HG02884 (cell line): ENCODE measurements at regions not wholly inside any gene's neighbourhood (a gene's known extent, or its start where the extent isn't known, plus 50 kb on each side); places are given as distances from the start of the nearest gene placed in this dataset.
"Not testable (repeated sequence)": the region's sequence is repeated elsewhere in the genome, so short reads cannot be mapped to it uniquely, and the experiment has no call there.

Experiments
- ATAC-seq: cut with Tn5 transposase; IDR thresholded peaks from one replicate; pipeline ENCODE4 v1.9.1; 2021; ENCODE audit warnings: mild to moderate bottlenecking, moderate library complexity; ENCODE audit not compliant: unreplicated experiment

DNA sequence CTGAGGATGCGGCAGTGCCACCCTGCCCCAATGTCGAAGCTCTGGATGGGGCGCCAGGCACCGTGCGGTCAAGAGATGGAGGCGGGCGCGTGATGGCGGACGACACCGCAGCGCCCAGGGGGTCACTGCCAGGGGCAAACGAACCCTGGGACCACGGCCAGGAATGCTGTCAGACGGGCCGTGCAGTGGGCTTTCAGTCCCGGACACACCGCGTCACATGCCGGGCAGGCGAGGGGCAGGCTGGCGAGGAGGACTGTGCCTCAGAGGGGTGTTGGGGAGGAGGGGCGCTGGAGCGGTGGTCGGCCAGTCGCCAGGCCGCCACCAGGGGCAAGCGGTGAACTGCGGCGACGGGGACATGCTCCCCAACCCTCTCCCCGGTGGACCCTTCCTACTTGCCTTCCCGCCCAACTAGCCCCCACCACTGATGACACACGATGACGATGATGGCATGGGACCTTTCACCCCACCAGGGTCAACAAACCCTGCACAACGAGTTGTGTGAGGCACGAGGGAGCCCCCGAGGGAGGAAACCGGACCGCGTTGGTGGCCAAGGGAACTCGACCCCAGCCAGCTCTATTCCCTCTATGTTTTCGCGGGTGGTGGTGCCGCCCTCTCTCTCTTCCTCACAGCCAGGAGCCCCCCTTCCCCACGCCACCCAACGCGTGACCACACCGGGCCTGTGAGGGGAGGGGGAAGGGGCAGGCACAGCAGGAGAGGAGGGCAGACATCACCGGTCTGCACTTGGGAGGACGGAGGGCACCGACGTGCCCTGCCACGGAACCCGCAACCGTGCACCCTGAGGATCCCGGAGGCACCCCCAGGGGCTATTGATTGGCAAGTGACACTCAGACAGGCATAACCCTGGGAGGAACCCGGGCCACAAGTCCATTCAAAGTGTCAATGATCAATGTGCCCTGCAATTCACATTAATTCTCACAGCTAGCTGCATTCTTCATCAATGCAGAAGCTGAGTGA is 1960.9 kb upstream of the DEFB115 start:
- no peak for ATAC-seq

DNA sequence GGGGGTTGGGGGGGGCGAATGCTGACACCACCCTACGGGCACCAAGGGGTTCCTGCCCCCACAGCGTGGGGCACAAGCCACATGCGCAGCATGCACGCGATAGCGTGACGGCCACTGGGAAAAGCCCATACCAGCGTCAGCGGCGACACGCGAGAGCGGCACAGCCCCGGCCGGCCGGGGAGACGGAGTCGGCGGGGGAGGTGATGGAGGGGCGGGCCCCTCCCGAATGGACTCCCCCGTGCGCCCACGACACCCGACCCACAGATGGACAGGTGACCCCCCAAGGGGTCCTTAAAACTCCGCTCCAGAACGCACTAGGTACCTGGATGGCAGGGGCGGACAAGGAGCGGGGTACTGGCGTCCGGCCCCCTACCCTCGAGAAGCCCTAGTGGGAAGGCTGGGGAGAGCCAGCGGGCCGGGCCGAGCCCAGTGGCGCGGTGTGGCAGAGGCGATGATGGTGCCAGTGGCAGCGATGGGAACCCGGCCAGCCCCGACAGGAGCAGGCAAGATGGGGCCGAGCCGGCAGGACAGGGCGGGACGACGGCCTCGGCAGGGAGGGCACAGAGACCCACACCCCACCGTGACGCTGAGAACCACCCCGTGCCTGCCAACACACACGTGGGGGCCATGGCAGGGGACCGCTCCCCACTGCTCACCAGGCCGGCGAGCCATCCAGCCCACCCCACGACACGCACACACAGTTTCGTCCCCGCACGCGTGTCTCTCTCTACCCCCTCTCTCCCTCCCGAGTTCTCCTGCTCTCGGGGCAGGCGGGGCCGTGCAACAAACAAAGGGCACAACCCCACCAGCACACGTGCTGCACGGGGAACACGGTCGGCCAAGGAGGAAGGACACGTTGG is 1959.8 kb upstream of the DEFB115 start:
- no peak for ATAC-seq

DNA sequence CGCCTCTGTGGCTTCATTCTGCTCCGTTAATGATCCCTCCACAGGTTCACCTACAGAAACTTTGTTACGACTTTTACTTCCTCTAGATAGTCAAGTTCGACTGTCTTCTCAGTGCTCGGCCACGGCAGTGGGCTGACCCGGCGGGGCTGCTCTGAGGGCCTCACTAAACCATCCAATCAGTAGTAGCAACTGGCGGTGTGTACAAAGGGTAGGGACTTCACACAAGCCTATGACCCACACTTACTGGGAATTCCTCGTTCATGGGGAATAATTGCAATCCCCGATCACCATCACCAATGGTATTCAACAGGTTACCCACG is 1959.2 kb upstream of the DEFB115 start:
- no peak for ATAC-seq

DNA sequence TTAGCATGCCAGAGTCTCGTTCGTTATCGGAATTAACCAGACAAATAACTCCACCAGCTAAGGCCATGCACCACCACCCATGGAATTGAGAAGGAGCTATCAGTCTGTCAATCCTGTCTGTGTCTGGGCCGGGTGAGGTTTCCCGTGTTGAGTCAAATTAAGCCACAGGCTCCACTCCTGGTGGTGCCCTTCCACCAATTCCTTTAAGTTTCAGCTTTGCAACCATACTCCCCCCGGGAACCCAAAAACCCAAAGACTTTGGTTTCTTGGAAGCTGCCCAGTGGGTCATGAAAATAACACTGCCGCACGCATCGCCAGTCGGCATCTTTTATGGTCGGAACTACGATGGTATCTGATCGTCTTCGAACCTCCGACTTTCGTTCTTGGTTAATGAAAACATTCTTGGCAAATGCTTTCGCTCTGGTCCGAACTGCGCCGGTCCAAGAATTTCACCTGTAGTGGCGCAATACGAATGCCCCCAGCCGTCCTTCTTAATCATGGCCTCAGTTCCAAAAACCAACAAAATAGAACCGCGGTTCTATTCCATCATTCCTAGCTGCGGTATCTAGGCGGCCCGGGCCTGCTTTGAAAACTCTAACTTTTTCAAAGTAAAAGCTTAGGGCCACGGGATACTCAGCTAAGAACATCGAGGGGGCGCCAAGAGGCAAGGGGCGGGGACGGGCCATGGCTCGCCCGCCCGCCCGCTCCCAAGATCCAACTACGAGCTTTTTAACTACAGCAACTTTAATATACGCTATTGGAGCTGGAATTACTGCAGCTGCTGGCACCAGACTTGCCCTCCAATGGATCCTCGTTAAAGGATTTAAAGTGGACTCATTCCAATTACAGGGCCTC is 1958.5 kb upstream of the DEFB115 start:
- ATAC-seq = no peak

DNA sequence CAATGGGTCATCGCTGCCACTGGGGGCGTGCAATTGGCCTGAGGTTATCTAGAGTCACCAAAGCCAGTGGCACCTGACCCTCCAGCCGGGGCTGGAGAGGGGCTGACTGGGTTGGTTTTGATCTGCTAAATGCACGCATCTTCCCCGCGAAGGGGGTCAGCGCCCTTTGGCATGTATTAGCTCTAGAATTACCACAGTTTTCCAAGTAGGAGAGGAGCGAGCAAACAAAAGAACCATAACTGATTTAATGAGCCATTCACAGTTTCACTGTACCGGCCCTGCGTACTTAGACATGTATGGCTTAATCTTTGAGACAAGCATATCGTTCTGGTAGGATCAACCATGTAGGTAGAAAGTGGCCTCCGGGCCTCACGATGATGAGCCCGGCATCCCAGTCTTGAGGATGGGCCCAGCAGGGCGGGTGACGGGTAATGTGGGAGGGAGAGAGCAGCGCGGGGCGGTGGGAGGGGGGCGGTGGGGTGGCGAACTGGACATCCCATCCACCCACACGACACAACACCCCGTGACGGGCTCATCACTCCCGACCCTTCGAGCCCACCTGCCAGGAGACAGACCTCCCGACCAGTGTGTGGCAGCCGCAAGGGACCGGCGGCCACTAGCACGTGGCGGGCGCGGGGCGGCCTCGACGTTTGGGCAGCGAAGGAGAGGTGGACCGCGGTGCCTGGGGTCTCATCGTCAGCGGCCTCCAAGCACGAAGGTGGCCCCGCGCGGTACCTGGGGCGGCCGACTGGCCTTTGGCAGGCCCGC is 1957.5 kb upstream of the DEFB115 start:
- no peak for ATAC-seq

DNA sequence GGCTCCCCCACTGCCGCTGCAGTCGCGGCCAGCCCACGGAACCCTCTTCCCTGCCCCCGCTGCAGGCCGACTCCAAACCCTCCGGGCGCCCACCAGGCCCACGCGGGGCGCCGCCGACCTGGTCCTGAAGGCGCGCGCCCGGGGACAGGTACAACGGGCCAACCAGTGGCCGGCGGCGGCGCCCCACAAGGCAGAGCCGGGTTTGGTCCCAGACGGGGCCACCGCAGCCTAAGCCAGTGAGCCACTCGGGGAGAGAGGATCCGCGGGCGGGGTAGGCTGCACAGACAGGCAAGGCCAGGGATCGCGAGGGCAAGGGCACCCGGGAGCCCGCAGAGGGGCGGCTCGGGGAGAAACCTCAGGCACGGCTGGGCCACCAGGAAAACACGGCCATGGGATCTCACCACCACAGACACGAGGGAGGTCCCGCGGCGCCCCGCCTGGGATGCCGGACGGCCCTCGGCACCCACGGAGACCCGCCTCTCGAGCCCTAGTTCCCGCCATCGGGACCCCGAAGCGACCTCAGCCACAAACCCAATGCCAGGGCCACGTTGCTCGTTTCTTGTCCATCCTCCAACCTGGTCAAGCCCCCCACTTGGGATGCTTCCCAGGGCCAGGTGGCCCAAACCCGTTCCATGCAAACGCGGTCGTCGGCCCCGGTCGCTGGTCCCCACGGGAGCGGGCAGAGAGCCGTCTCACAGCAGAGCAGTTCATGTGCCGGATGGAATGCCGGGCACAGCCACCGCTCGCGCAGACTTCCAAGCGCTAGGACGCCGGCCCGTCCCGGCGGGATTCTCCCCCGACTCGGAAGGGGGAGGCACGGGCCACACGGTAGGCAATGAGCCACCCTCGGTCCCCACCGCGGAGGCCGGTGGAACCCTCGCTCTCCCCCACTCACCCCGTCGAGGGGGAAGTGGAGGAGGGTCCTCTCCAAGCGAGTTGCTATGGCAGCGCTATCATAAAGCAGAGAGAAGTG is 1956.6 kb upstream of the DEFB115 start:
- no peak for ATAC-seq

DNA sequence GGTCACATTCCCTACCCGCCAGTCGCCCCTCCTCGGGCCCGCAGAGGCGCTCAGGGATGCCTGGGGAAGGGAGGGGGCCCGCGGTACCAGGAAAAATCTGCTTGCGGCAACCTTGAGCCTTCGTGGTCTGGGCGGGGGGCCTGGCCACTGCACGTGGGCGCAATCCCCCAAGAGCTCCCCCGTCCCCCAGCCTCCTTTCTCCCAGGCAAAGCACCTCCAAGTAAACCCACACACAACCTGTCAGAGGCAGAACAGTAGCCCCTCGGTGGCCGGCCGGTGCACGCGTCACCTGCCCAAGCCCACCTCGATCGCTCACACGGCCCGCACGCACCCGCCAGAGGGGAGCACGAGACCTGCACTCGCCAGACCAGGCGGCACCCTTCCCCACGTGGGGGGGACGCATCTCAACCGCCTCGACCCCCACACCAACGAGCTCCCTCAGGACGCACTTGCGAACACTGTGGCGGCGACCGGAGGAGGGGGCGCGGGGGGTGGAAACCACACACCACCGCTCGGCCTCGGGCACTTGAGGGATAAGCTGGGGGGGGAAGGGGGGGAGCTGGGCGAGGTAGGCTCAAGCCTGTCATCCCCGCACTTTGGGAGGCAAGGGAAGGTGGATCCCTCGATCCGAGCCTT is 1955.7 kb upstream of the DEFB115 start:
- no peak for ATAC-seq

DNA sequence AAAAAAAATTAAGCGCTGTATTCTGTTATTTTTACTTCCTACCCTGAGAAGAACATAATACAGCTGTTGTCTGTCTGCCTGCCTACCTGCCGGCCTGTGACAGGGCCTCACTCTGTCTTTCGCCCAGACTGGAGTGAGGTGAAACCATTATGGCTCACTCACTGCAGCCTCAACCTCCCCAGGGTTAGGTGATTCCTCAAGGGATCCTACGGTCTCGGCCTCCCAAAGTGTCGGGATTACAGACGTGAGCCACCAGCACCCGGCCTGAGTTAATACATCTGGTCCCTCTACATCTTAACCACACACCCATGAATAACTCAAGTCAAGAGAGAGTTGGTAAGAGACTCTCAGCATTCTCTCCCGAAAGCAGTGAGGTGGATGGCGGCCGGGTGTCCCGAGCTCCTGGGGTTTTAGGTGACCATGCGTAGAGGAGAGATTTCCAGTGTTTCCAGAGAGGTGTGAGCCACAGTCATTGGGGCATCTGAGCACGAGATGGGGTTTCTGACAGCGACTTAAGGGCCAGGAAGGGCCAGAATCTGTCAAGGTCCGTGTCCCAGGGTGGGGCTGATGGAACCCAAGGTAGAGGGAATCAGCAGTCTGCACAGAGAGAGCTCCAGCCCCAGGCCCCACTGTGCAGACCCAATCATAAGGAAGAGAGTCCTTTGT is 1954.4 kb upstream of the DEFB115 start:
- no peak for ATAC-seq

DNA sequence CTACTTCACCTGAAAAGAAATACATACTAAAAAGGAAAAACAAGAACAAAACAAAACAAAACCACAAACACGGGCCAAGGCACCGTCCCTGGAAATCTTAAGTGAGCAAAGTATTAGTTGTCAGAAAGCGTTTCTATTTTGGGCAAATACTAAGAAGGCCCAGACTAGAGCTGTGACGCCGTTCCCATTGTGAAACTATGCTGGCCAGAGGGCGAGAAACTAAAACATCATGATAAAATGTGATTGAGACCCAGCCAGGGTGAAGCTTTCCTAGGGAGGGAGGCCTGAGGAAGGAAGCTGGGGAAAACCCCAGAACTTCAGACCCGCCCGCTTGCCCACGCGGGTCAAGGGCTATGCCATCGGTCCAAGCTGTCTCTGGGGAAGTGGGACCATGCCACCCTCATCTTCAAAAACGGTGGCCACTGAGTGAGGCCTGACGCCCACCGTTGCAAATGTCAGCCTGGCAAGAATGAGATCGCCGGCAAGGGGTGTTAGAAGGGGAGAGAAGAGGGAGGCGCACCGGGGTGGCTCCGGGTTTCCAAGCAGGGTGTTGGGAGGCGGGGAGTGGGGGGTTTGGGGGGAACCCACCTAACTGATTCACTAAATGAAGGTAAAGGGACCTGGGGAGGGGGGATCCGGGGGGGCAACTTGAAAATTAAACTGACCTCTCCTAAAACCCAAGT is 1950.9 kb upstream of the DEFB115 start:
- no peak for ATAC-seq

DNA sequence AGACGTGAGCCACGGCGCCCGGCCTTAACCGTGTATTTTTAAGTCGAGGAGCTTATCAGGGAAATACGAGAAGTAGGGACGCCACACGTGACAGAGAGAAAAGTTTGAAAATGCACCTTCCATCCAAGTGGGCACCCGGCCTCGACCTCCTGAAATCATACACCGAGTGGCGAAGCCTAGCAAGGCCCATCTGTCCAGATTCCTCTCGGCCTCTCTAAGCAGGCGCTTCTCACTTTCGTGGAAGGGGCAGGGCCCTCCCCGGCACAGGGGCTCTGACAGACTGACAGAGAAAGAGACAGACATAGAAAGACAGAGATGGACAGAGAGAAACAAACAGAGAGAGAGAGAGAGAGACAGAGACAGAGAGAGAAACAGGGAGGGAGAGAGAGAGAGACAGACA is 1950.0 kb upstream of the DEFB115 start:
- not testable (repeated sequence) for ATAC-seq

DNA sequence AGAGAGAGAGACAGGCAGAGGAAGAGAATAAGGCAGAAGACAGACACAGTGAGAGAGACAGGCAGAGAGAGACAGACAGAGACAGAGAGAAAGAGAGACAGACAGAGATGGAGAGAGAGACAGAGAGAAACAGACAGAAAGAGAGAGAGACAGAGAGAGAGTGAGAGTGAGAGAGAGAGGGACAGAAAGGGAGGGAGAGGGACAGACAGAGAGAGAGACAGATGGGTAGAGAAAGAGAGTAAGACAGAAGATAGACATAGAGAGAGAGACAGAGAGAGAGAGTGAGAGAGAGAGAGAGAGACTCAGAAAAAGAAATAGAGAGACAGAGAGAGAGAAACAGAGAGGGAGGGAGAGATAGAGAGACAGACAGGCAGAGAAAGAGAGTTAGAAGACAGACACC is 1948.5 kb upstream of the DEFB115 start:
- not testable (repeated sequence) for ATAC-seq

DNA sequence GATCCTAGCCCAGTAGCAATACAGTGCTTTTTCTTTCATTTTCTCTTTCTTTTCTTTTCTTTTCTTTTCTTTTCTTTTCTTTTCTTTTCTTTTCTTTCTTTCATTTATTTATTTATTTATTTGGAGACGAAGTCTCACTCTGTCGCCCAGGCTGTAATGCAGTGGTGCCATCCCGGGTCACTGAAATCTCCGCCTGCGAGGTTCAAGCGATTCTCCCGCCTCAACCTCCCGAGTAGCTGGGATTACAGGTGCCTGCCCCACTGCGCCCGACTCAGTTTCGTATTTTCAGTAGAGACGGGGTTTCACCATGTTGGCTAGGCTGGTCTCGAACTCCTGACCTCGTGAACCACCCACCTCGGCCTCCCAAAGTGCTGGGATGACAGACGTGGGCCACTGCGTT is 1948.0 kb upstream of the DEFB115 start:
- not testable (repeated sequence) for ATAC-seq

DNA sequence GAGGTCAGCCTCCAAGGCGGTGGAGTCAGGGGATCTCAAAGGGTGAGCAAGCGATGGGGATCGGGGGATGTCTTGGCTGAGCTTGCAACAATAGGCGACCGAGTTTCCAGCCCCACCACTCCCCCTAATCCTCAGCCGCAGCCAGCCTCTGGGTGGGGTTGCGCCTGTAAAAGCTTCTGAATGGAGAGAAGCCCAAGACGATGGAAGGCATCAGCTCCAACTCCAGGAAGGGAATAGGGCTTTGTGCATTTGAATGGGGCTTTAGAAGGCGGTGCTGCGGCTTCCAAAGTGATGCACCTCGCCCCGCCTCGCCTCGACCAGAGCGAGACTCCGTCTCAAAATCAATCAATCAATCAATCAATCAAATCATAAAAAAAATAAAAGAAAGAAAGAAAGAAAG is 1946.4 kb upstream of the DEFB115 start:
- ATAC-seq = not testable (repeated sequence)

DNA sequence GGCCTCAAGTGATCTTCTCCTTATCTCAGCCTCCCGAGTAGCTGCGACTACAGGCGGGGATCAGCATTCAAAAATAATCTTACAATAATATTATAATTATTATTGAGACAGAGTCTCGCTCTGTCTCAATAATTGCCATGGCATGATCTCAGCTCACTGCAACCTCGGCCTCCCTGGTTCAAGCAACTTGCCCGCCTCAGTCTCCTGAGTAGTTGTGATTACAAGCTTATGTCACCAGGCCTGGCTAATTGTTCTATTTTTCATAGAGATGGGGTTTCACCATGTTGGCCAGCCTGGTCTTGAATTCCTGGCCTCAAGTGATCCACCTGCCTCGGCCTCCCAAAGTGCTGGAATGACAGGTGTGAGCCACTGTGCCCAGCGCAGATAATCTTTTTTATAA is 1944.8 kb upstream of the DEFB115 start:
- ATAC-seq = not testable (repeated sequence)

DNA sequence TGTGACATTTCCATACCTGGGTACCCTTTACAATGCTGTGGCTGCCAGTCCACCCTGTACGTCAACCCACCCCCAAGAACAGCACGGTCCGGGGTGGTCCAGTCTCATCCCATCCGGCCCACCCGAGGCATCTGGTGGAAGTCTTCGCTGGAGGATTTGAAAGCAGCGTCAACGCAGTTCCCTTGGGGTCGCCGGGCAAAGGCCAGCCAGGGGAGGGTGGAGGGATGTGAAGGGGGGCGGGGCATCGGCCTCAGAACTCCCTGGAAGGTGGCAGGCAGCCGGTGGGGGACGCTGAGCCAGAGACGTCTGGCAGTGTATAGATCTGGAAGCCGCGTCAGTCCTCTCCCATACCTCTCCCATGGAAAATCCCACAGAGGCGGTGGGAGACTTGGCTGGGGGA is 1944.0 kb upstream of the DEFB115 start:
- no peak for ATAC-seq

DNA sequence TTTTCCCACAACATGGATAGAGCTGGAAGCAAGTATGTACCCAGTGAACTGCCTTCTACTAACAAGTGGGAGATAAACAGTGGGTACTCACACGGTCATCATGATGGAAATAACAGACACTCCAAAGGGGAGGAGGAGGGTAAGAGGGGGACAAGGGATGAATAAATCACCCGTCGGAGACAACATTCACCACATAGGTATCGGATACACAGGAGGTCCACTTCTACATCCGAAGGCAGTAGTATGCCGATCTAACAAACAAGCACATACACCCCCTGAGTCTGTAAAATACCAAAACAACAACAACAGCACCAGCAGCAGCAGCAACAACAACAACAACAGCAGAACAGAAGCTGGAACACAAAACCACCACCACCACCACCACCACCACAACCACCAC is 1943.2 kb upstream of the DEFB115 start:
- ATAC-seq = no peak

DNA sequence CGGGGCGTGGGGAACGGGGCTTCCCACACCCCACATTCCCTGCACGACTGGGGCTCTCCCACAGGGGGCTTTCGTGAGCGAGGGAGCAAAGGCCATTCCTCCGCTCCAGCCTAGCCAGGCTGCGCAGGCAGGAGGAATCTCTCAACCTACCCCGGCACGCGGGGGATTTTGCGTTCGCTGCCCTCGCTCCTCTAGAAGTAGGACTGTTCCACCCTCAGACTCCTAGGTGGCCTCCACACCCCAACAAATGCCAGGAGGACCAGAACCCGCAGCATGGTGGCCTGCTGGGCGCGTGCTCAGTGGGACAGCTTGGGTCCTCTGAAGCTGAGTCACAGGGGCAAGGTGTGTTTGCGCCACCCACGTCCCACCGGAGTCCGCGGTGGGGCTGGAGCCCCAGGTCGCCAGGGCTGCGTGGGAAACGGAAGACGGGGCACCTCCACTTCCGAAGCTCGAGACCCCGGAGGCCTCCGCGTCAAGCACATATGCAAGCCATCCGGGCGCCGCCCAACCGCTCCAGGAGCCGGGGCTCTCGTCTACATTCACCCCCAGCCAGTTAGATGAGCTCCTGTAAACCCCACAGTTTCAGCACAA is 1938.5 kb upstream of the DEFB115 start:
- no peak for ATAC-seq
